Liver (tissue), 8 donors: ENCODE measurements at regions not wholly inside any gene's neighbourhood (a gene's known extent, or its start where the extent isn't known, plus 50 kb on each side); places are given as distances from the start of the nearest gene placed in this dataset.

Experiments used
- DNase-seq: peaks from one replicate; pipeline ENCODE4 v3.0.0-alpha.2; 2017; ENCODE audit warnings: low spot score
- H3K27ac ChIP-seq, 2 donors: one replicate each; pipeline ENCODE4 v1.7.0; 2013; ENCODE audit warnings: inconsistent platforms in 2 of 2, low read length in 2 of 2, control low read depth in 1 of 2, low read depth in 1 of 2, mild to moderate bottlenecking in 1 of 2
- H3K27me3 ChIP-seq, 4 donors: one replicate each; pipeline versions ENCODE4 v1.6.1 to v1.7.0; 2013; ENCODE audit warnings: low read length in 3 of 4, inconsistent platforms in 1 of 4, mild to moderate bottlenecking in 1 of 4, moderate library complexity in 1 of 4; ENCODE audit not compliant: control insufficient read depth in 4 of 4, insufficient read depth in 4 of 4
- H3K36me3 ChIP-seq, 4 donors: one replicate each; pipeline versions ENCODE4 v1.6.1 to v1.7.0; 2013; ENCODE audit warnings: low read length in 3 of 4, mild to moderate bottlenecking in 3 of 4, low read depth in 1 of 4, moderate library complexity in 1 of 4; ENCODE audit not compliant: control insufficient read depth in 4 of 4, insufficient read depth in 3 of 4
- H3K4me1 ChIP-seq, 4 donors: one replicate each; pipeline versions ENCODE4 v1.6.1 to v1.7.0; 2013; ENCODE audit warnings: low read length in 3 of 4, mild to moderate bottlenecking in 3 of 4, moderate library complexity in 1 of 4; ENCODE audit not compliant: control insufficient read depth in 4 of 4, insufficient read depth in 4 of 4
- H3K4me3 ChIP-seq, 3 donors: one replicate each; pipeline versions ENCODE4 v1.6.1 to v1.7.0; 2013; ENCODE audit warnings: low read length in 3 of 3, control low read depth in 1 of 3, low read depth in 1 of 3, mild to moderate bottlenecking in 1 of 3
- H3K9ac ChIP-seq, 2 donors: one replicate each; pipeline ENCODE4 v1.7.0; 2013; ENCODE audit warnings: low read length in 2 of 2, mild to moderate bottlenecking in 2 of 2, moderate library complexity in 2 of 2, control low read depth in 1 of 2, low read depth in 1 of 2
- H3K9me3 ChIP-seq, 4 donors: one replicate each; pipeline versions ENCODE4 v1.6.1 to v1.7.0; 2013; ENCODE audit warnings: low read length in 3 of 4; ENCODE audit not compliant: control insufficient read depth in 4 of 4
- EGR1 ChIP-seq, 2 donors: IDR thresholded peaks; 2 replicates each; pipeline ENCODE4 v1.6.1; 2016 to 2018; ENCODE audit warnings: antibody characterized with exemption in 2 of 2, low read depth in 2 of 2
- FOXA1 ChIP-seq: IDR thresholded peaks from 2 replicates; pipeline ENCODE4 v1.6.1; 2016; ENCODE audit warnings: antibody characterized with exemption
- FOXA2 ChIP-seq: IDR thresholded peaks from 2 replicates; pipeline ENCODE4 v1.6.1; 2016; ENCODE audit warnings: antibody characterized with exemption
- GABPA ChIP-seq, 2 donors: IDR thresholded peaks in 1 of 2; conservative IDR thresholded peaks in 1 of 2; 2 replicates each; pipeline ENCODE4 v1.6.1; 2016; ENCODE audit warnings: antibody characterized with exemption in 2 of 2, mild to moderate bottlenecking in 1 of 2, moderate library complexity in 1 of 2
- HNF4A ChIP-seq, 2 donors: conservative IDR thresholded peaks; 2 replicates each; pipeline ENCODE4 v1.6.1; 2016; ENCODE audit warnings: antibody characterized with exemption in 2 of 2, mild to moderate bottlenecking in 2 of 2
- HNF4G ChIP-seq: IDR thresholded peaks from 2 replicates; pipeline ENCODE4 v1.6.1; 2016; ENCODE audit warnings: antibody characterized with exemption
- JUND ChIP-seq, 2 donors: IDR thresholded peaks; 2 replicates each; pipeline ENCODE4 v1.6.1; 2016; ENCODE audit warnings: antibody characterized with exemption in 2 of 2
- NR2F2 ChIP-seq: IDR thresholded peaks from 2 replicates; pipeline ENCODE4 v1.6.1; 2016; ENCODE audit warnings: antibody characterized with exemption
- RXRA ChIP-seq, 2 donors: IDR thresholded peaks; 2 replicates each; pipeline ENCODE4 v1.6.1; 2017 to 2018; ENCODE audit warnings: antibody characterized with exemption in 2 of 2, mild to moderate bottlenecking in 1 of 2
- SP1 ChIP-seq: IDR thresholded peaks from 2 replicates; pipeline ENCODE4 v1.6.1; 2018; ENCODE audit warnings: antibody characterized with exemption, mild to moderate bottlenecking
- TAF1 ChIP-seq: conservative IDR thresholded peaks from 2 replicates; pipeline ENCODE4 v1.6.1; 2016; ENCODE audit warnings: antibody characterized with exemption, mild to moderate bottlenecking
- YY1 ChIP-seq: IDR thresholded peaks from 2 replicates; pipeline ENCODE4 v1.6.1; 2016; ENCODE audit warnings: antibody characterized with exemption, mild to moderate bottlenecking
- WGBS: extraction: QIAGEN DNeasy Blood & Tissue Kit; methylation state at CpG from one replicate; pipeline ENCODE4 v1.1.7; 2013; 5-methylcytosine and 5-hydroxymethylcytosine counted together
- TF ChIP-seq, protein P1 (sequence below): IDR thresholded peaks from 2 replicates; pipeline ENCODE4 v1.6.1; 2016; ENCODE audit warnings: antibody characterized with exemption, mild to moderate bottlenecking
- TF ChIP-seq, protein P2 (sequence below): fragments of 150-350 bp; IDR thresholded peaks from 2 replicates; pipeline ENCODE4 v1.5.1; 2017; ENCODE audit warnings: improper control_type of control experiment, low read depth, low read length; ENCODE audit not compliant: missing input control
- TF ChIP-seq, protein P3 (sequence below): IDR thresholded peaks from 2 replicates; pipeline ENCODE4 v1.6.1; 2016; ENCODE audit warnings: antibody characterized with exemption
- TF ChIP-seq, protein P4 (sequence below): IDR thresholded peaks from 2 replicates; pipeline ENCODE4 v1.6.1; 2016; ENCODE audit warnings: antibody characterized with exemption
- TF ChIP-seq, protein P5 (sequence below): IDR thresholded peaks from 2 replicates; pipeline ENCODE4 v1.6.1; 2016; ENCODE audit warnings: antibody characterized with exemption
- donor health status: healthy.
- donor health status: healthy.
- donor health status: healthy.
- donor health status: healthy.
- donor health status: healthy.

DNA sequence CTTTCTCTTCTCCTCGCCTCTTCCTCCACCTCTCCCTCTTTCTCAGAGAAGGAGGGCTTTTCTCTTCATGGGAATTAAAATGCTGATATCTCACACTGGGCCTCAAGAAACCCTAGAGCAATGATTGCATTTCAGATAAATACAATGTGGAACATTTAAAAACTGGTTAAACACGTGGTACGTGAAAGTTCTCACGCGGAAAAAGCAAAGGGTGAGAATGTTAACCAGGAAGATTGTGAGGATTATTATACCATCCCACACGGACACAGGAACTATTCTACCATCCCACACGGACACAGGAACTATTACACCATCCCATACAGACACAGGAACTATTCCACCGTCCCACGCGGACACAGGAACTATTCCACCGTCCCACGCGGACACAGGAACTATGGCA, 182.4 kb downstream of the TMEM18 start:
- Histone ChIP-seq H3K9ac (no peak overlapping the region), H3K27ac (no peak overlapping the region), H3K36me3 (no peaks in the 10 kb centered on the region), H3K4me3 (no peak overlapping the region), H3K27me3 (peaks cover 0 to 2% (median 0%) of the 10 kb centered on the region in 4 donors), H3K9me3 (no peaks in the 10 kb centered on the region), H3K4me1 (no peaks in the 10 kb centered on the region)
- DNase-seq = no peak
- TF ChIP-seq HNF4G (no peak), RXRA (IDR thresholded peaks at IDR 0.05) (no peak), YY1 (no peak), FOXA2 (no peak), EGR1 (IDR thresholded peaks at IDR 0.05; ENCODE audit: low read depth in 2 of 2) (no peak), JUND (IDR thresholded peaks at IDR 0.05) (no peak), HNF4A (conservative IDR thresholded peaks at IDR 0.05) (no peak), NR2F2 (no peak), SP1 (no peak), FOXA1 (no peak)
- TF ChIP-seq, protein P1, sequence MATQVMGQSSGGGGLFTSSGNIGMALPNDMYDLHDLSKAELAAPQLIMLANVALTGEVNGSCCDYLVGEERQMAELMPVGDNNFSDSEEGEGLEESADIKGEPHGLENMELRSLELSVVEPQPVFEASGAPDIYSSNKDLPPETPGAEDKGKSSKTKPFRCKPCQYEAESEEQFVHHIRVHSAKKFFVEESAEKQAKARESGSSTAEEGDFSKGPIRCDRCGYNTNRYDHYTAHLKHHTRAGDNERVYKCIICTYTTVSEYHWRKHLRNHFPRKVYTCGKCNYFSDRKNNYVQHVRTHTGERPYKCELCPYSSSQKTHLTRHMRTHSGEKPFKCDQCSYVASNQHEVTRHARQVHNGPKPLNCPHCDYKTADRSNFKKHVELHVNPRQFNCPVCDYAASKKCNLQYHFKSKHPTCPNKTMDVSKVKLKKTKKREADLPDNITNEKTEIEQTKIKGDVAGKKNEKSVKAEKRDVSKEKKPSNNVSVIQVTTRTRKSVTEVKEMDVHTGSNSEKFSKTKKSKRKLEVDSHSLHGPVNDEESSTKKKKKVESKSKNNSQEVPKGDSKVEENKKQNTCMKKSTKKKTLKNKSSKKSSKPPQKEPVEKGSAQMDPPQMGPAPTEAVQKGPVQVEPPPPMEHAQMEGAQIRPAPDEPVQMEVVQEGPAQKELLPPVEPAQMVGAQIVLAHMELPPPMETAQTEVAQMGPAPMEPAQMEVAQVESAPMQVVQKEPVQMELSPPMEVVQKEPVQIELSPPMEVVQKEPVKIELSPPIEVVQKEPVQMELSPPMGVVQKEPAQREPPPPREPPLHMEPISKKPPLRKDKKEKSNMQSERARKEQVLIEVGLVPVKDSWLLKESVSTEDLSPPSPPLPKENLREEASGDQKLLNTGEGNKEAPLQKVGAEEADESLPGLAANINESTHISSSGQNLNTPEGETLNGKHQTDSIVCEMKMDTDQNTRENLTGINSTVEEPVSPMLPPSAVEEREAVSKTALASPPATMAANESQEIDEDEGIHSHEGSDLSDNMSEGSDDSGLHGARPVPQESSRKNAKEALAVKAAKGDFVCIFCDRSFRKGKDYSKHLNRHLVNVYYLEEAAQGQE = no peak
- TF ChIP-seq, protein P2, sequence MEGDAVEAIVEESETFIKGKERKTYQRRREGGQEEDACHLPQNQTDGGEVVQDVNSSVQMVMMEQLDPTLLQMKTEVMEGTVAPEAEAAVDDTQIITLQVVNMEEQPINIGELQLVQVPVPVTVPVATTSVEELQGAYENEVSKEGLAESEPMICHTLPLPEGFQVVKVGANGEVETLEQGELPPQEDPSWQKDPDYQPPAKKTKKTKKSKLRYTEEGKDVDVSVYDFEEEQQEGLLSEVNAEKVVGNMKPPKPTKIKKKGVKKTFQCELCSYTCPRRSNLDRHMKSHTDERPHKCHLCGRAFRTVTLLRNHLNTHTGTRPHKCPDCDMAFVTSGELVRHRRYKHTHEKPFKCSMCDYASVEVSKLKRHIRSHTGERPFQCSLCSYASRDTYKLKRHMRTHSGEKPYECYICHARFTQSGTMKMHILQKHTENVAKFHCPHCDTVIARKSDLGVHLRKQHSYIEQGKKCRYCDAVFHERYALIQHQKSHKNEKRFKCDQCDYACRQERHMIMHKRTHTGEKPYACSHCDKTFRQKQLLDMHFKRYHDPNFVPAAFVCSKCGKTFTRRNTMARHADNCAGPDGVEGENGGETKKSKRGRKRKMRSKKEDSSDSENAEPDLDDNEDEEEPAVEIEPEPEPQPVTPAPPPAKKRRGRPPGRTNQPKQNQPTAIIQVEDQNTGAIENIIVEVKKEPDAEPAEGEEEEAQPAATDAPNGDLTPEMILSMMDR = no peak
- TF ChIP-seq, protein P3, sequence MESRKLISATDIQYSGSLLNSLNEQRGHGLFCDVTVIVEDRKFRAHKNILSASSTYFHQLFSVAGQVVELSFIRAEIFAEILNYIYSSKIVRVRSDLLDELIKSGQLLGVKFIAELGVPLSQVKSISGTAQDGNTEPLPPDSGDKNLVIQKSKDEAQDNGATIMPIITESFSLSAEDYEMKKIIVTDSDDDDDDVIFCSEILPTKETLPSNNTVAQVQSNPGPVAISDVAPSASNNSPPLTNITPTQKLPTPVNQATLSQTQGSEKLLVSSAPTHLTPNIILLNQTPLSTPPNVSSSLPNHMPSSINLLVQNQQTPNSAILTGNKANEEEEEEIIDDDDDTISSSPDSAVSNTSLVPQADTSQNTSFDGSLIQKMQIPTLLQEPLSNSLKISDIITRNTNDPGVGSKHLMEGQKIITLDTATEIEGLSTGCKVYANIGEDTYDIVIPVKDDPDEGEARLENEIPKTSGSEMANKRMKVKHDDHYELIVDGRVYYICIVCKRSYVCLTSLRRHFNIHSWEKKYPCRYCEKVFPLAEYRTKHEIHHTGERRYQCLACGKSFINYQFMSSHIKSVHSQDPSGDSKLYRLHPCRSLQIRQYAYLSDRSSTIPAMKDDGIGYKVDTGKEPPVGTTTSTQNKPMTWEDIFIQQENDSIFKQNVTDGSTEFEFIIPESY = no peak
- TF ChIP-seq, protein P4, sequence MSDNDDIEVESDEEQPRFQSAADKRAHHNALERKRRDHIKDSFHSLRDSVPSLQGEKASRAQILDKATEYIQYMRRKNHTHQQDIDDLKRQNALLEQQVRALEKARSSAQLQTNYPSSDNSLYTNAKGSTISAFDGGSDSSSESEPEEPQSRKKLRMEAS = no peak
- TF ChIP-seq, protein P5, sequence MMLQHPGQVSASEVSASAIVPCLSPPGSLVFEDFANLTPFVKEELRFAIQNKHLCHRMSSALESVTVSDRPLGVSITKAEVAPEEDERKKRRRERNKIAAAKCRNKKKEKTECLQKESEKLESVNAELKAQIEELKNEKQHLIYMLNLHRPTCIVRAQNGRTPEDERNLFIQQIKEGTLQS = no peak
- WGBS = 84% methylated on average over 13 of the region's 13 CpGs

DNA sequence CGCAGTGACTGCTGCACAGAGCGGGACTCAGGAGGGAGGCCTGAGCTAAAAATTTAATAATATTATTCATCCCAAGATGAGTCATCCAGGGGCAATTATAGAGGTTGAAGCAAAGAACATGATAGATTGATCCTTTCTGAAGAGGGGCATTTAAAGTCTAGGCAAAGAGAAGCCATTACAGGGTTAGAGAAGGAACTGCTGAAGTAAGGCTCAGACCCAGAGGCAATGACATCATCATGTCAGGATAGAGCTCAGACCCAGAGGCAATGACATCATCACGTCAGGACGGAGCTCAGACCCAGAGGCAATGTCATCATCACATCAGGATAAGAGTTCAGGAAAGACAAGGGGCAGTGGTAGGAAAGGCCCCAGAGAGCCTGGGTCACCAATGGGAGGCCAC, 184.0 kb downstream of the TMEM18 start:
- no peak for DNase-seq
- no peak overlapping the region for H3K4me3 ChIP-seq
- no peak overlapping the region for H3K9ac ChIP-seq
- no peaks in the 10 kb centered on the region for H3K9me3 ChIP-seq
- 83% methylated on average over 4 of the region's 4 CpGs for WGBS
- no peak overlapping the region for H3K27ac ChIP-seq
- H3K36me3 ChIP-seq = no peaks in the 10 kb centered on the region
- H3K4me1 ChIP-seq = no peaks in the 10 kb centered on the region
- H3K27me3 ChIP-seq = peaks cover 0 to 2% (median 0%) of the 10 kb centered on the region in 4 donors
- TF ChIP-seq JUND (IDR thresholded peaks at IDR 0.05) (no peak), TAF1 (no peak), GABPA (IDR thresholded peaks at IDR 0.05 in 1 of 2, conservative IDR thresholded peaks at IDR 0.05 in 1 of 2) (no peak)
- TF ChIP-seq, protein P3 = no peak
- TF ChIP-seq, protein P2 = no peak
- TF ChIP-seq, protein P5 = no peak
